K562 (cell line): ENCODE measurements at regions not wholly inside any gene's neighbourhood (a gene's known extent, or its start where the extent isn't known, plus 50 kb on each side); places are given as distances from the start of the nearest gene placed in this dataset.

ENCODE experiments used
- CEBPB ChIP-seq: fragments of 450-650 bp; IDR thresholded peaks from 2 replicates; pipeline ENCODE4 v1.6.1; 2016; ENCODE audit warnings: missing genetic modification characterization, missing compliant biosample characterization
- CEBPG ChIP-seq, 3 experiments: fragments of 200-800 bp in 1 of 3; sonication (Bioruptor generic) in 1 of 3; sonication (generic) in 1 of 3; formaldehyde crosslinking in 1 of 3; IDR thresholded peaks in 2 of 3; conservative IDR thresholded peaks in 1 of 3; 2 replicates each; pipeline versions ENCODE4 v1.6.1 to v1.8.0; 2016 to 2022; ENCODE audit warnings: missing compliant biosample characterization in 2 of 3, missing genetic modification characterization in 2 of 3, mild to moderate bottlenecking in 1 of 3, missing genetic modification reagents in 1 of 3
- EHMT2 ChIP-seq: fragments of 450-650 bp; IDR thresholded peaks from 2 replicates; pipeline ENCODE4 v1.6.1; 2018; ENCODE audit warnings: antibody characterized with exemption
- MAZ ChIP-seq, 2 experiments: fragments of 450-650 bp in 1 of 2; sonication (generic) in 1 of 2; formaldehyde crosslinking; IDR thresholded peaks in 1 of 2; conservative IDR thresholded peaks in 1 of 2; 2 replicates each; pipeline versions ENCODE4 v1.4.0 to v1.5.0; 2020; ENCODE audit warnings: mild to moderate bottlenecking in 1 of 2, missing genetic modification reagents in 1 of 2
- NBN ChIP-seq: fragments of 450-650 bp; IDR thresholded peaks from 2 replicates; pipeline ENCODE4 v1.6.1; 2016; ENCODE audit warnings: low read depth, mild to moderate bottlenecking
- POLR3G ChIP-seq: IDR thresholded peaks from 2 replicates; pipeline ENCODE4 v1.6.1; 2011; ENCODE audit not compliant: insufficient read length, insufficient replicate concordance; ENCODE audit errors: extremely low read depth
- RBM17 ChIP-seq: fragments of 200-400 bp; formaldehyde crosslinking; IDR thresholded peaks from 2 replicates; pipeline ENCODE4 v1.6.1; 2017; ENCODE audit warnings: low read depth, mild to moderate bottlenecking, low read length, borderline replicate concordance
- TAL1 ChIP-seq: fragments of 450-650 bp; IDR thresholded peaks from 2 replicates; pipeline ENCODE4 v1.6.1; 2016; ENCODE audit warnings: mild to moderate bottlenecking
- TCF3 ChIP-seq: sonication (generic); formaldehyde crosslinking; IDR thresholded peaks from 2 replicates; pipeline ENCODE4 v1.4.0; 2020; ENCODE audit warnings: mild to moderate bottlenecking, missing genetic modification reagents
- YY1 ChIP-seq, 3 experiments: IDR thresholded peaks; 2 replicates each; pipeline ENCODE4 v1.6.1; 2011; ENCODE audit warnings: low read length in 2 of 3, mild to moderate bottlenecking in 2 of 3, moderate library complexity in 2 of 3, borderline replicate concordance in 1 of 3, control low read depth in 1 of 3, low read depth in 1 of 3; ENCODE audit not compliant: insufficient read depth in 3 of 3, insufficient replicate concordance in 2 of 3, control insufficient read depth in 1 of 3, insufficient read length in 1 of 3; ENCODE audit errors: extremely low read depth in 1 of 3
- ZBTB7A ChIP-seq: IDR thresholded peaks from 2 replicates; pipeline ENCODE4 v1.6.1; 2011; ENCODE audit warnings: low read depth, mild to moderate bottlenecking, low read length, moderate library complexity, borderline replicate concordance; ENCODE audit not compliant: control insufficient read depth
- ZNF3 ChIP-seq: fragments of 250-450 bp; sonication (Bioruptor Pico); IDR thresholded peaks from 2 replicates; pipeline ENCODE4 v1.5.0; 2021; ENCODE audit warnings: mild to moderate bottlenecking, moderate library complexity
- ZNF589 ChIP-seq: fragments of 200-800 bp; sonication (Bioruptor generic); IDR thresholded peaks from 2 replicates; pipeline ENCODE4 v1.6.1; 2016; ENCODE audit warnings: low read depth, missing genetic modification characterization, missing compliant biosample characterization
- ZNF707 ChIP-seq: fragments of 250-450 bp; sonication (Bioruptor Pico); conservative IDR thresholded peaks from 2 replicates; pipeline ENCODE4 v1.8.0; 2022; ENCODE audit warnings: inconsistent platforms, mild to moderate bottlenecking, moderate library complexity
- TF ChIP-seq, protein P1 (sequence below): IDR thresholded peaks from 2 replicates; pipeline ENCODE4 v1.6.1; 2011; ENCODE audit warnings: borderline replicate concordance, low read depth, mild to moderate bottlenecking, moderate library complexity, low read length; ENCODE audit not compliant: insufficient read depth, poor library complexity, severe bottlenecking
- TF ChIP-seq, protein P2 (sequence below): sonication (generic); formaldehyde crosslinking; IDR thresholded peaks from 2 replicates; pipeline ENCODE4 v1.5.0; 2020; ENCODE audit warnings: missing genetic modification reagents
- TF ChIP-seq, protein P3 (sequence below), 2 experiments: IDR thresholded peaks; 2 replicates each; pipeline ENCODE4 v1.6.1; 2011; ENCODE audit warnings: borderline replicate concordance in 1 of 2, control low read depth in 1 of 2, low read depth in 1 of 2, low read length in 1 of 2, mild to moderate bottlenecking in 1 of 2, mixed read lengths in 1 of 2, moderate library complexity in 1 of 2; ENCODE audit not compliant: insufficient read depth in 1 of 2, insufficient read length in 1 of 2, poor library complexity in 1 of 2, severe bottlenecking in 1 of 2; ENCODE audit errors: extremely low read depth in 1 of 2

DNA sequence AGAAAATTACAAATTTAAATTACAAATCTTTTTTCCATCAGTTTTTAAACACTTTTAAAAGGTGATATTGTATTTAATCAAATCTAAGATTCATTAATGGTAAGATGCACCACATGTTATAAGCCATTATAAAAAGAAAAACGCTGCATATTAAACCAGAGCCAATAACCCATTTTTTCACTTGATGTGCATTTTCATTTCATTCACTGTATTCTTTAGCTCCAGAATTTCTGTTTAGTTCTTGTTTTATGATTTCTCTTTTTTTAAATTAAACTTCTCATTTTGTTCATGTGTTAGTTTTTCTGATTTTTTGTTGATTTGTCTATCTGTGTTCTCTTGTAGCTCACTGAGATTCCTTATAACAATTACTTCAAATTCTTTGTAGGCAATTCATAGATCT, 62.4 kb upstream of the MBOAT2 start (continued):
- TF ChIP-seq, protein P1, sequence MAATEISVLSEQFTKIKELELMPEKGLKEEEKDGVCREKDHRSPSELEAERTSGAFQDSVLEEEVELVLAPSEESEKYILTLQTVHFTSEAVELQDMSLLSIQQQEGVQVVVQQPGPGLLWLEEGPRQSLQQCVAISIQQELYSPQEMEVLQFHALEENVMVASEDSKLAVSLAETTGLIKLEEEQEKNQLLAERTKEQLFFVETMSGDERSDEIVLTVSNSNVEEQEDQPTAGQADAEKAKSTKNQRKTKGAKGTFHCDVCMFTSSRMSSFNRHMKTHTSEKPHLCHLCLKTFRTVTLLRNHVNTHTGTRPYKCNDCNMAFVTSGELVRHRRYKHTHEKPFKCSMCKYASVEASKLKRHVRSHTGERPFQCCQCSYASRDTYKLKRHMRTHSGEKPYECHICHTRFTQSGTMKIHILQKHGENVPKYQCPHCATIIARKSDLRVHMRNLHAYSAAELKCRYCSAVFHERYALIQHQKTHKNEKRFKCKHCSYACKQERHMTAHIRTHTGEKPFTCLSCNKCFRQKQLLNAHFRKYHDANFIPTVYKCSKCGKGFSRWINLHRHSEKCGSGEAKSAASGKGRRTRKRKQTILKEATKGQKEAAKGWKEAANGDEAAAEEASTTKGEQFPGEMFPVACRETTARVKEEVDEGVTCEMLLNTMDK = no peak
- TF ChIP-seq RBM17 (no peak), TAL1 (no peak), ZNF3 (no peak), CEBPB (tag) (no peak), ZNF589 (CRISPR knock-in tag) (no peak), ZBTB7A (no peak), ZNF707 (CRISPR knock-in tag) (no peak), CEBPG (CRISPR knock-in tag; IDR thresholded peaks at IDR 0.05) (no peak), CEBPG (tag; conservative IDR thresholded peaks at IDR 0.05 in 1 of 2, IDR thresholded peaks at IDR 0.05 in 1 of 2) (no peak), NBN (no peak), TCF3 (CRISPR knock-in tag) (no peak), MAZ (CRISPR knock-in tag; conservative IDR thresholded peaks at IDR 0.05 in 1 of 2, IDR thresholded peaks at IDR 0.05 in 1 of 2) (no peak), YY1 (IDR thresholded peaks at IDR 0.05; ENCODE audit: borderline replicate concordance in 1 of 3, control insufficient read depth in 1 of 3, extremely low read depth in 1 of 3, insufficient read depth in 3 of 3, insufficient read length in 1 of 3, insufficient replicate concordance in 2 of 3, low read depth in 1 of 3, low read length in 2 of 3) (no peak), EHMT2 (no peak), POLR3G (no peak)
- TF ChIP-seq, protein P2, sequence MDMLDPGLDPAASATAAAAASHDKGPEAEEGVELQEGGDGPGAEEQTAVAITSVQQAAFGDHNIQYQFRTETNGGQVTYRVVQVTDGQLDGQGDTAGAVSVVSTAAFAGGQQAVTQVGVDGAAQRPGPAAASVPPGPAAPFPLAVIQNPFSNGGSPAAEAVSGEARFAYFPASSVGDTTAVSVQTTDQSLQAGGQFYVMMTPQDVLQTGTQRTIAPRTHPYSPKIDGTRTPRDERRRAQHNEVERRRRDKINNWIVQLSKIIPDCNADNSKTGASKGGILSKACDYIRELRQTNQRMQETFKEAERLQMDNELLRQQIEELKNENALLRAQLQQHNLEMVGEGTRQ (CRISPR knock-in tag) = no peak
- TF ChIP-seq, protein P3, sequence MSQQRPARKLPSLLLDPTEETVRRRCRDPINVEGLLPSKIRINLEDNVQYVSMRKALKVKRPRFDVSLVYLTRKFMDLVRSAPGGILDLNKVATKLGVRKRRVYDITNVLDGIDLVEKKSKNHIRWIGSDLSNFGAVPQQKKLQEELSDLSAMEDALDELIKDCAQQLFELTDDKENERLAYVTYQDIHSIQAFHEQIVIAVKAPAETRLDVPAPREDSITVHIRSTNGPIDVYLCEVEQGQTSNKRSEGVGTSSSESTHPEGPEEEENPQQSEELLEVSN (IDR thresholded peaks at IDR 0.05; ENCODE audit: borderline replicate concordance in 1 of 2, extremely low read depth in 1 of 2, insufficient read depth in 1 of 2, insufficient read length in 1 of 2, low read depth in 1 of 2, low read length in 1 of 2, poor library complexity in 1 of 2, severe bottlenecking in 1 of 2) = no peak
